Neural cell (in vitro differentiated cells): ENCODE measurements at regions not wholly inside any gene's neighbourhood (a gene's known extent, or its start where the extent isn't known, plus 50 kb on each side); places are given as distances from the start of the nearest gene placed in this dataset.

ENCODE experiments used
- H2AFZ ChIP-seq: fragments of 200-600, 300-800 bp; sonication (generic), shearing (Covaris generic); 2 replicates; pipeline ENCODE4 v1.6.0; 2014; ENCODE audit warnings: low read depth, mild to moderate bottlenecking, antibody characterized with exemption, low read length, moderate library complexity
- H3F3A ChIP-seq: fragments of 200-600 bp; shearing (Covaris generic); 2 replicates; pipeline ENCODE4 v1.6.1; 2016; ENCODE audit warnings: mild to moderate bottlenecking, moderate library complexity, mixed read lengths, antibody characterized with exemption, low read length; ENCODE audit not compliant: insufficient read depth, poor library complexity, severe bottlenecking
- H3K27ac ChIP-seq: fragments of 200-600, 300-800 bp; sonication (generic), shearing (Covaris generic); 2 replicates; pipeline ENCODE4 v1.5.1; 2014; ENCODE audit warnings: mild to moderate bottlenecking, low read length, moderate library complexity
- H3K27me3 ChIP-seq: fragments of 300-800, 200-600 bp; sonication (generic), shearing (Covaris generic); 2 replicates; pipeline ENCODE4 v1.6.0; 2014; ENCODE audit warnings: mild to moderate bottlenecking, low read depth, low read length, moderate library complexity; ENCODE audit not compliant: insufficient read depth
- H3K36me3 ChIP-seq: fragments of 300-800, 200-600 bp; sonication (generic), shearing (Covaris generic); 2 replicates; pipeline ENCODE4 v1.5.1; 2014; ENCODE audit warnings: mild to moderate bottlenecking, antibody characterized with exemption, low read length, moderate library complexity; ENCODE audit not compliant: insufficient read depth
- H3K4me2 ChIP-seq: fragments of 300-800, 200-600 bp; sonication (generic), shearing (Covaris generic); 2 replicates; pipeline ENCODE4 v1.6.0; 2014; ENCODE audit warnings: mild to moderate bottlenecking, low read length
- H3K4me3 ChIP-seq: fragments of 300-800, 200-600 bp; sonication (generic), shearing (Covaris generic); 2 replicates; pipeline ENCODE4 v1.5.1; 2014; ENCODE audit warnings: mild to moderate bottlenecking, low read length, moderate library complexity
- H3K79me2 ChIP-seq: fragments of 200-600 bp; shearing (Covaris generic); replicated peaks from 2 replicates; pipeline ENCODE4 v1.6.0; 2014; ENCODE audit warnings: mild to moderate bottlenecking, low read length, moderate library complexity; ENCODE audit not compliant: insufficient read depth
- H3K9ac ChIP-seq: fragments of 300-800, 200-600 bp; sonication (generic), shearing (Covaris generic); 2 replicates; pipeline ENCODE4 v1.6.1; 2016; ENCODE audit warnings: mild to moderate bottlenecking, low read length, mixed read lengths
- H3K9me2 ChIP-seq: fragments of 200-600 bp; shearing (Covaris generic); 2 replicates; pipeline ENCODE4 v1.6.1; 2016; ENCODE audit warnings: mild to moderate bottlenecking, low read length, mixed read lengths; ENCODE audit not compliant: insufficient read depth
- H3K9me3 ChIP-seq: fragments of 200-600, 300-800 bp; sonication (generic), shearing (Covaris generic); 2 replicates; pipeline ENCODE4 v1.6.1; 2016; ENCODE audit warnings: mild to moderate bottlenecking, mixed run types, low read length, moderate library complexity, mixed read lengths
- H4K20me1 ChIP-seq: fragments of 200-600 bp; shearing (Covaris generic); 2 replicates; pipeline ENCODE4 v1.6.1; 2016; ENCODE audit warnings: mild to moderate bottlenecking, mixed run types; ENCODE audit not compliant: insufficient read depth
- CTCF ChIP-seq: fragments of 450-650 bp; IDR thresholded peaks from 2 replicates; pipeline ENCODE4 v1.5.1; 2014; ENCODE audit warnings: antibody characterized with exemption, mild to moderate bottlenecking, moderate library complexity; ENCODE audit not compliant: poor library complexity, severe bottlenecking
- EP300 ChIP-seq: fragments of 450-650 bp; conservative IDR thresholded peaks from 2 replicates; pipeline ENCODE4 v1.6.1; 2014; ENCODE audit warnings: antibody characterized with exemption, mild to moderate bottlenecking, moderate library complexity; ENCODE audit not compliant: poor library complexity, severe bottlenecking
- EZH2 ChIP-seq: fragments of 200-600, 300-800 bp; shearing (Covaris generic), sonication (generic); IDR thresholded peaks from 2 replicates; pipeline ENCODE4 v1.6.1; 2014; ENCODE audit warnings: antibody characterized with exemption, low read length, borderline replicate concordance, mild to moderate bottlenecking; ENCODE audit not compliant: insufficient read depth, poor library complexity, severe bottlenecking
- MXI1 ChIP-seq: fragments of 450-650 bp; conservative IDR thresholded peaks from 2 replicates; pipeline ENCODE4 v1.6.1; 2014; ENCODE audit warnings: antibody characterized with exemption, mild to moderate bottlenecking; ENCODE audit not compliant: poor library complexity, severe bottlenecking
- POLR2AphosphoS5 ChIP-seq: IDR thresholded peaks from 2 replicates; pipeline ENCODE4 v1.6.1; 2012
- RAD21 ChIP-seq: fragments of 450-650 bp; conservative IDR thresholded peaks from 2 replicates; pipeline ENCODE4 v1.6.1; 2014; ENCODE audit warnings: antibody characterized with exemption, mild to moderate bottlenecking, moderate library complexity
- REST ChIP-seq: IDR thresholded peaks from 2 replicates; pipeline ENCODE4 v1.6.1; 2012; ENCODE audit warnings: borderline replicate concordance
- SMC3 ChIP-seq: fragments of 450-650 bp; conservative IDR thresholded peaks from 2 replicates; pipeline ENCODE4 v1.6.1; 2014; ENCODE audit warnings: antibody characterized with exemption, mild to moderate bottlenecking, moderate library complexity; ENCODE audit not compliant: poor library complexity
- TAF1 ChIP-seq: IDR thresholded peaks from 2 replicates; pipeline ENCODE4 v1.6.1; 2012; ENCODE audit warnings: low read depth

- Histone ChIP-seq H3K9me2 (no peaks in the 10 kb centered on the region), H3K9ac (no peak overlapping the region), H3K79me2 (no peaks in the 10 kb centered on the region), H3K27ac (no peak overlapping the region), H3K27me3 (no peaks in the 10 kb centered on the region), H3K9me3 (no peaks in the 10 kb centered on the region), H4K20me1 (no peaks in the 10 kb centered on the region), H3K36me3 (no peaks in the 10 kb centered on the region), H3K4me3 (no peak overlapping the region), H3K4me2 (no peak overlapping the region), H2AFZ (no peak overlapping the region), H3F3A (no peaks in the 10 kb centered on the region)
- TF ChIP-seq POLR2AphosphoS5 (no peak), TAF1 (no peak), MXI1 (no peak), SMC3 (no peak), REST (no peak), EZH2 (no peak)
These were observed 195.4 kb downstream of the KLF13 start for GRCh38 chr15:31522028-31522427.

GRCh38 chr15:31523027-31523654 is 196.5 kb downstream of the KLF13 start:
- no peaks in the 10 kb centered on the region for H3K9me2 ChIP-seq
- H3K9me3 ChIP-seq = no peaks in the 10 kb centered on the region
- no peaks in the 10 kb centered on the region for H4K20me1 ChIP-seq
- no peak overlapping the region for H3K4me3 ChIP-seq
- no peaks in the 10 kb centered on the region for H3F3A ChIP-seq
- no peaks in the 10 kb centered on the region for H3K27me3 ChIP-seq
- H3K36me3 ChIP-seq = no peaks in the 10 kb centered on the region
- no peak for TF ChIP-seq EZH2
- TF ChIP-seq TAF1 = no peak
- TF ChIP-seq EP300 = no peak
- no peak for TF ChIP-seq POLR2AphosphoS5
- no peak for TF ChIP-seq RAD21
- TF ChIP-seq MXI1 = no peak
- TF ChIP-seq SMC3 = no peak
- TF ChIP-seq REST = no peak
- TF ChIP-seq CTCF = no peak
- H3K27ac ChIP-seq = no peak overlapping the region
- no peak overlapping the region for H2AFZ ChIP-seq
- no peak overlapping the region for H3K9ac ChIP-seq
- H3K4me2 ChIP-seq = no peak overlapping the region
- H3K79me2 ChIP-seq = no peaks in the 10 kb centered on the region
